DND-41 (cell line): ENCODE measurements at regions not wholly inside any gene's neighbourhood (a gene's known extent, or its start where the extent isn't known, plus 50 kb on each side); places are given as distances from the start of the nearest gene placed in this dataset.

Experiments used
- ATAC-seq: fragments of 200-7000 bp; cut with Tn5 transposase; 3 replicates; pipeline ENCODE4 v1.9.1; 2021; ENCODE audit warnings: low read depth; ENCODE audit not compliant: insufficient read depth
- DNase-seq: peaks from one replicate; pipeline ENCODE4 v3.0.0-alpha.2; 2020
- H2AFZ ChIP-seq: 2 replicates; pipeline ENCODE4 v1.6.0; 2012; ENCODE audit warnings: low read depth, low read length
- H3K27ac ChIP-seq: 2 replicates; pipeline ENCODE4 v1.5.1; 2012; ENCODE audit warnings: low read length, inconsistent platforms
- H3K27me3 ChIP-seq: fragments of 200-600 bp; sonication (generic); 2 replicates; pipeline ENCODE4 v1.6.0; 2012; ENCODE audit warnings: low read length, mild to moderate bottlenecking, inconsistent platforms; ENCODE audit not compliant: insufficient read depth, poor library complexity
- H3K36me3 ChIP-seq: 2 replicates; pipeline ENCODE4 v1.5.1; 2012; ENCODE audit warnings: low read length, inconsistent platforms; ENCODE audit not compliant: insufficient read depth
- H3K4me1 ChIP-seq: 2 replicates; pipeline ENCODE4 v1.5.1; 2012; ENCODE audit warnings: mild to moderate bottlenecking, low read length; ENCODE audit not compliant: insufficient read depth
- H3K4me2 ChIP-seq: 2 replicates; pipeline ENCODE4 v1.6.0; 2012; ENCODE audit warnings: mild to moderate bottlenecking, moderate library complexity, low read length, inconsistent platforms; ENCODE audit not compliant: insufficient read depth
- H3K4me3 ChIP-seq, 2 experiments: fragments of 200-600 bp in 1 of 2; shearing (Covaris generic) in 1 of 2; 2 replicates each; pipeline ENCODE4 v1.5.1; 2012 to 2016; ENCODE audit warnings: inconsistent platforms in 2 of 2, low read length in 2 of 2, mild to moderate bottlenecking in 2 of 2, low read depth in 1 of 2, moderate library complexity in 1 of 2
- H3K79me2 ChIP-seq: 2 replicates; pipeline ENCODE4 v1.6.0; 2012; ENCODE audit warnings: low read length, inconsistent platforms; ENCODE audit not compliant: insufficient read depth
- H3K9ac ChIP-seq: 2 replicates; pipeline ENCODE4 v1.6.0; 2012; ENCODE audit warnings: low read depth, mild to moderate bottlenecking, inconsistent platforms, low read length, moderate library complexity
- H3K9me3 ChIP-seq: 2 replicates; pipeline ENCODE4 v1.5.1; 2012; ENCODE audit warnings: low read length, moderate library complexity, mild to moderate bottlenecking, inconsistent platforms; ENCODE audit not compliant: insufficient read depth, severe bottlenecking
- H4K20me1 ChIP-seq: 2 replicates; pipeline ENCODE4 v1.6.0; 2012; ENCODE audit warnings: low read length; ENCODE audit not compliant: insufficient read depth
- CTCF ChIP-seq: IDR thresholded peaks from 2 replicates; pipeline ENCODE4 v1.5.1; 2012; ENCODE audit warnings: borderline replicate concordance, low read length, moderate library complexity, mild to moderate bottlenecking; ENCODE audit not compliant: poor library complexity, severe bottlenecking; ENCODE audit errors: extremely low read depth
- EZH2 ChIP-seq: IDR thresholded peaks from 3 replicates; pipeline ENCODE4 v1.6.1; 2012; ENCODE audit warnings: borderline replicate concordance, low read depth, mild to moderate bottlenecking, moderate library complexity, low read length, inconsistent platforms; ENCODE audit not compliant: severe bottlenecking

GRCh38 chrX:103158317-103158621 lies 56.6 kb upstream of the BEX4 start:
- TF ChIP-seq CTCF (no peak), EZH2 (no peak)
- H3K9ac ChIP-seq: no peak overlapping the region
- H3K9me3 ChIP-seq: no peaks in the 10 kb centered on the region
- H3K79me2 ChIP-seq: no peaks in the 10 kb centered on the region
- DNase-seq (no peak), ATAC-seq (no peak)
- no peak overlapping the region for H2AFZ ChIP-seq
- no peaks in the 10 kb centered on the region for H4K20me1 ChIP-seq
- no peaks in the 10 kb centered on the region for H3K36me3 ChIP-seq
- no peak overlapping the region for H3K27ac ChIP-seq
- no peaks in the 10 kb centered on the region for H3K4me1 ChIP-seq
- H3K27me3 ChIP-seq: no peaks in the 10 kb centered on the region
- no peak overlapping the region for H3K4me3 ChIP-seq
- H3K4me2 ChIP-seq: no peak overlapping the region

DNA sequence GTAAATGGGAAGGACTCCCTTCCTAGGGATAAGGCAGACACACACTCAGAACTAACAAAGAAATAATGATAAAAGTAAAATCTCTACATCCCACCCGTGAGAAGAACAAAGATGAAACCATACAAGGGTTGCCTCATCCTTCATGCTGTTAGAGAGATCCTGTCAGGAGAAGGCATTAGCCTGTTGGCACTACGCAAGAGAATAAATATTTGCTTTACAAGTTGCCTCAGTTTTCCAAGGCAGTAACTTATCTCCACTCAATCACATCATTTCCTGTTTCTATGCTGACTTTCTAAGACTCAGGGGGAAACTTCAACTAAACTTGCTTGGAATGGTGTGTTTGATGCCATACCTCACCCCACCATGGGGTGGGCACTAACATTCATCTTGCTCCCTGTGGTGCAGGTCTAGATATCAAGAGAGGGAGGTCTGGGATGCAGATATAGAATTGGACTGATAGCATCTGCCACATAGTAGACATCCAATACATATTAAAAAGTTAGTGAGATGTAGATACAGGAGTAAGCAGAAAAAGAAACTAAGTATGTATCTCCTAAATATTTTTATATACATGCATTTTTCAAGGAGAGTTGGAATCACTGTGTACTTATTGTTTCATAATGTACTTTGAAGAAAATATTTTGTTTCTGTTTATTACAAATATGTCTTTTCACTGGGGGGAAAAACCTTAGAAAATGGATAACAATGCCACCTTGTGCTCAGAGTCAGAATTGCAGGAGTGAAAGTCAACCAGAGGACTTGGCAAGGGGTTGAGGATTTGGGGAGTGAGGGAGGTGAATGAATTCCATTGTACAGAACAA lies 57.2 kb upstream of the BEX4 start:
- ATAC-seq: no peak
- no peak overlapping the region for H2AFZ ChIP-seq
- peak; percentile 23 for DNase-seq

DNA sequence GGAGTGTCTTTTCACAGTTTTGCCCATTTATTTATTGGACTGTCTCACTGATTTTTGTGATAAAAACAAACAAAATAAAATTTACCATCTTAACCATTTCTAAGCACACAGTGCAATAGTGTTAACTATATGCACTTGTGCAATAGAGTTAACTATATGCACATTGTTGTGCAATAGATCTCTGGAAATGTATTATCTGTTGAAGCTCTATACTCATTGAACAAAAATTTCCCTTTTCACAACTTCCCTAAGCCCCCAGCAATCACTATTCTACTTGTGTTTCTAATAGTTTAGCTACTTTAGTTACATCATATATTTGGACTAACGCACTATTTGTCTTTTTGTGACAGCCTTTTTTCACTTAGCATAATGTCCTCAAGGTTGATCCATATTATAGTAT lies 59.7 kb upstream of the BEX4 start:
- H3K9ac ChIP-seq: no peak overlapping the region
- H3K9me3 ChIP-seq: no peaks in the 10 kb centered on the region
- H3K4me3 ChIP-seq: no peak overlapping the region
- no peak overlapping the region for H2AFZ ChIP-seq
- H3K27ac ChIP-seq: no peak overlapping the region
- H3K27me3 ChIP-seq: no peaks in the 10 kb centered on the region
- no peaks in the 10 kb centered on the region for H3K79me2 ChIP-seq
- no peaks in the 10 kb centered on the region for H4K20me1 ChIP-seq
- H3K4me2 ChIP-seq: no peak overlapping the region
- TF ChIP-seq EZH2 (no peak), CTCF (no peak)
- DNase-seq (no peak), ATAC-seq (no peak)
- H3K4me1 ChIP-seq: no peaks in the 10 kb centered on the region
- no peaks in the 10 kb centered on the region for H3K36me3 ChIP-seq

More for the DNA sequence above, 57.2 kb upstream of the BEX4 start:
- no peak overlapping the region for H3K4me3 ChIP-seq
- H4K20me1 ChIP-seq: no peaks in the 10 kb centered on the region
- H3K4me2 ChIP-seq: no peak overlapping the region
- no peaks in the 10 kb centered on the region for H3K27me3 ChIP-seq
- H3K79me2 ChIP-seq: no peaks in the 10 kb centered on the region
- no peaks in the 10 kb centered on the region for H3K9me3 ChIP-seq
- no peak overlapping the region for H3K27ac ChIP-seq
- no peak for TF ChIP-seq EZH2
- peak; percentile 67 for TF ChIP-seq CTCF
- H3K36me3 ChIP-seq: no peaks in the 10 kb centered on the region
- no peaks in the 10 kb centered on the region for H3K4me1 ChIP-seq
- no peak overlapping the region for H3K9ac ChIP-seq
